ENCODE measurements at regions not wholly inside any gene's neighbourhood (a gene's known extent, or its start where the extent isn't known, plus 50 kb on each side); places are given as distances from the start of the nearest gene placed in this dataset.

DNA sequence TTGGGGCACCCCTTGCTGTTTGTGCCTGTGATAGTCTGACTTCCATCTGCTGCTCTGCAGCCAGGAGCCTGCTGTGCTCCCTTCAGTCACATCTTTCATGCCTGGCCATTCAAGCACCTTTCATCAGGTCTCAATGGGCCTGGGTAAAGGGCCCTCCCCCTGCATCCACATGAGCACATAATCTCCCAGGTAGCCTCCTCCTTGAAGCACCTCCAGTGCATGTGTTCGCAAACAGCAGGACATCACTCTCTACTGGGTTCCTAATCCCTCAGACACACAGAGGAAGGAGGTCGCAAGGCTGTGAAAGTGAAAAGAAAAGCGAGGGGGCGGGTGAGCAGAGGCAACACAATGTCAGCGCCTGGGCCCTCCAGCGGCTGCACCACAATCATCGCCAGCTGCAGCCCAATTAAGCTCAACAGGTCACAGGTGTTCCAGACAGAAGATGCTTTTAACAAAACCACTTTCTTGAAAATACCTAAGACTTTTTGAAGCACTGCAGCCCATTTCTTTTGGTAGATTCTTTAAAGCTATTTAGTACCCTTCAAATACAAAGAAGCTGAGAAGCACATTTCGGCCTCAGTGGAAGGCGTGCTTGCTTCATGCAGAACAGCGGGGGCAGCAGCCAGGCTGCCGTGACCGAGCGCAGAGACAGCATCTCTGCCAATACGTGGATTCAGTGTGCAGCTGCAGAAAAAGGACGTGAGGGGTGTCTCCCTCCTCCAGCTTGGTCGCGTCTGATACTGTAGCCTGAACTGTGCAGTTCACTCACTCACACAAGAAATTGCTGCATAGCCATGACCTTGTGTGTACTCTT is 92.2 kb upstream of the SPRY1 start:
- H3K27me3 ChIP-seq (replicated peaks; ENCODE audit: insufficient read depth) = no peaks in the 10 kb centered on the region
- no peaks in the 10 kb centered on the region for H3K4me1 ChIP-seq (replicated peaks)
- H3K4me3 ChIP-seq = no peak overlapping the region
- TF ChIP-seq POLR2AphosphoS5 (IDR thresholded peaks at IDR 0.05) = no peak
- no peak for TF ChIP-seq POLR2A (IDR thresholded peaks at IDR 0.05)
- TF ChIP-seq, protein P1, sequence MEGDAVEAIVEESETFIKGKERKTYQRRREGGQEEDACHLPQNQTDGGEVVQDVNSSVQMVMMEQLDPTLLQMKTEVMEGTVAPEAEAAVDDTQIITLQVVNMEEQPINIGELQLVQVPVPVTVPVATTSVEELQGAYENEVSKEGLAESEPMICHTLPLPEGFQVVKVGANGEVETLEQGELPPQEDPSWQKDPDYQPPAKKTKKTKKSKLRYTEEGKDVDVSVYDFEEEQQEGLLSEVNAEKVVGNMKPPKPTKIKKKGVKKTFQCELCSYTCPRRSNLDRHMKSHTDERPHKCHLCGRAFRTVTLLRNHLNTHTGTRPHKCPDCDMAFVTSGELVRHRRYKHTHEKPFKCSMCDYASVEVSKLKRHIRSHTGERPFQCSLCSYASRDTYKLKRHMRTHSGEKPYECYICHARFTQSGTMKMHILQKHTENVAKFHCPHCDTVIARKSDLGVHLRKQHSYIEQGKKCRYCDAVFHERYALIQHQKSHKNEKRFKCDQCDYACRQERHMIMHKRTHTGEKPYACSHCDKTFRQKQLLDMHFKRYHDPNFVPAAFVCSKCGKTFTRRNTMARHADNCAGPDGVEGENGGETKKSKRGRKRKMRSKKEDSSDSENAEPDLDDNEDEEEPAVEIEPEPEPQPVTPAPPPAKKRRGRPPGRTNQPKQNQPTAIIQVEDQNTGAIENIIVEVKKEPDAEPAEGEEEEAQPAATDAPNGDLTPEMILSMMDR (IDR thresholded peaks at IDR 0.05) = no peak
- intact Hi-C loops (cut with DNase I) = loop anchor here (10.0 kb wide), 1 partner anchor 190 kb away; no protein-coding TSS in a partner anchor
- no peak overlapping the region for H3K27ac ChIP-seq
- no peak for DNase-seq (ENCODE audit: low spot score)
- H3K36me3 ChIP-seq = no peaks in the 10 kb centered on the region
- WGBS = 70% methylated on average over 17 of the region's 17 CpGs
- no peaks in the 10 kb centered on the region for H3K9me3 ChIP-seq

DNA sequence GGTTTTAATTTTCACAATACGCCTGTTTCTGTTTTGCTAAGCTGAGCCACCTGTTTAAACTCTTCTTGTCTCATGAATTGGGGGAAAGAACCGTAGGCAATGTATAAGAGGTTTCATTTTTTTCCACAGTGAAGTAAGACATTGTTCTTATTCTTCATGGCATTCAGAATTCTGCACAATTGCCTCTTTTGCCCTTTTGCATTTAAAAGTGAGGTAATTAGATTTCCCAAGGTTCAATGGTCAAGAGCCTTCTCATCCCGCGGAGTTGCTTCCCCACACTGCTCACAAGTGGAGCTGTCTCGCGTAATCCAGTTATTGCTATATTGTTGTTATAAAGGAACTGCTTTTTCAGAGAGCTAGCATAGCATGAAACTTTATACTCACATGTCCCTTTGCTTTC is 90.9 kb upstream of the SPRY1 start:
- TF ChIP-seq POLR2A (IDR thresholded peaks at IDR 0.05) = no peak
- no peak for TF ChIP-seq POLR2AphosphoS5 (IDR thresholded peaks at IDR 0.05)
- TF ChIP-seq, protein P1 (IDR thresholded peaks at IDR 0.05) = no peak
- Histone ChIP-seq H3K27ac (no peak overlapping the region), H3K4me1 (replicated peaks) (no peaks in the 10 kb centered on the region), H3K4me3 (no peak overlapping the region), H3K27me3 (replicated peaks; ENCODE audit: insufficient read depth) (no peaks in the 10 kb centered on the region), H3K36me3 (no peaks in the 10 kb centered on the region), H3K9me3 (no peaks in the 10 kb centered on the region)
- intact Hi-C loops (cut with DNase I) = loop anchor here (10.0 kb wide), 1 partner anchor 191 kb away; no protein-coding TSS in a partner anchor
- 88% methylated on average over 6 of the region's 6 CpGs for WGBS
- DNase-seq (ENCODE audit: low spot score) = no peak

GRCh38 chr4:123306769-123307168 is 89.8 kb upstream of the SPRY1 start:
- Histone ChIP-seq H3K36me3 (no peaks in the 10 kb centered on the region), H3K9me3 (no peaks in the 10 kb centered on the region), H3K27ac (no peak overlapping the region), H3K27me3 (replicated peaks; ENCODE audit: insufficient read depth) (no peaks in the 10 kb centered on the region), H3K4me3 (no peak overlapping the region), H3K4me1 (replicated peaks) (no peaks in the 10 kb centered on the region)
- 67% methylated on average over 2 of the region's 2 CpGs for WGBS
- intact Hi-C loops (cut with DNase I) = loop anchor here (10.0 kb wide), 1 partner anchor 192 kb away; no protein-coding TSS in a partner anchor
- TF ChIP-seq POLR2AphosphoS5 (IDR thresholded peaks at IDR 0.05) (no peak), POLR2A (IDR thresholded peaks at IDR 0.05) (no peak)
- DNase-seq (ENCODE audit: low spot score) = no peak

- no peaks in the 10 kb centered on the region for H3K27me3 ChIP-seq (replicated peaks; ENCODE audit: insufficient read depth)
- WGBS = 100% methylated on average over 1 of the region's 1 CpG
- H3K36me3 ChIP-seq = no peaks in the 10 kb centered on the region
- no peaks in the 10 kb centered on the region for H3K4me1 ChIP-seq (replicated peaks)
- no peak overlapping the region for H3K4me3 ChIP-seq
- no peak for DNase-seq (ENCODE audit: low spot score)
- no peaks in the 10 kb centered on the region for H3K9me3 ChIP-seq
- TF ChIP-seq, protein P1 (IDR thresholded peaks at IDR 0.05) = no peak
- TF ChIP-seq POLR2AphosphoS5 (IDR thresholded peaks at IDR 0.05) (no peak), POLR2A (IDR thresholded peaks at IDR 0.05) (no peak)
- intact Hi-C loops (cut with DNase I) = loop anchor here (10.0 kb wide), 1 partner anchor 194 kb away; no protein-coding TSS in a partner anchor
- H3K27ac ChIP-seq = no peak overlapping the region
These were observed 87.9 kb upstream of the SPRY1 start for GRCh38 chr4:123308667-123309066.

DNA sequence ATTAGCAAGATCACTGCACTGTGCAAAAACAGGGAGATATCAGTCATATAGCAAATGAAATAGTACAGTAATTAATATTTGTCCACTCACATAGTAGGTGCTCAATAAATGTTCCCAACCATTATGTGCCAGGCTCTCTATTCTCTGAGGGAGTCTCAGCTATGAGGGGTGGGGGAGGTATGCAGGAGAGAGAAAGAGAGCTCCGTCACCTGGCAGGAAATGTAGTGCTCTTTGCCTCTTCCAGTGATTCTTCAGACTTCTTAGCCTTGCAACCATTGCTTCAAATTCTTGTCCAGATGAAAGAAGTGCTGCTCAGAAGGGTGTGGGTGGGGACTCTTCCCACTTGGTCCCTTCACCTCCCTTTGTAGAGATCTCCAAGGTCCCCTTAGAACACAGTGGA is 84.5 kb upstream of the SPRY1 start:
- 100% methylated on average over 1 of the region's 1 CpG for WGBS
- H3K27ac ChIP-seq = no peak overlapping the region

More for the DNA sequence above, 84.5 kb upstream of the SPRY1 start:
- no peaks in the 10 kb centered on the region for H3K27me3 ChIP-seq (replicated peaks; ENCODE audit: insufficient read depth)
- TF ChIP-seq, protein P1 (IDR thresholded peaks at IDR 0.05) = no peak
- no peak for TF ChIP-seq POLR2A (IDR thresholded peaks at IDR 0.05)
- TF ChIP-seq POLR2AphosphoS5 (IDR thresholded peaks at IDR 0.05) = no peak
- no peak overlapping the region for H3K4me3 ChIP-seq
- H3K4me1 ChIP-seq (replicated peaks) = no peaks in the 10 kb centered on the region
- H3K36me3 ChIP-seq = no peaks in the 10 kb centered on the region
- intact Hi-C loops (cut with DNase I) = no loop called here
- no peak for DNase-seq (ENCODE audit: low spot score)
- H3K9me3 ChIP-seq = no peaks in the 10 kb centered on the region
